NT2/D1 (cell line): ENCODE measurements at regions not wholly inside any gene's neighbourhood (a gene's known extent, or its start where the extent isn't known, plus 50 kb on each side); places are given as distances from the start of the nearest gene placed in this dataset.
A peak's percentile ranks its signal among the peaks of the same experiment; 100 is the strongest.

ENCODE experiments used
- DNase-seq: peaks from one replicate; pipeline ENCODE4 v3.0.0-alpha.2; 2011; ENCODE audit warnings: low read depth, low spot score
- H3K27me3 ChIP-seq: 2 replicates; pipeline ENCODE4 v1.6.0; 2011; ENCODE audit warnings: mild to moderate bottlenecking; ENCODE audit not compliant: insufficient read length, insufficient read depth
- H3K36me3 ChIP-seq: 2 replicates; pipeline ENCODE4 v1.6.1; 2011; ENCODE audit warnings: mild to moderate bottlenecking, low read length, mixed read lengths; ENCODE audit not compliant: insufficient read depth, insufficient read length
- H3K4me1 ChIP-seq: 2 replicates; pipeline ENCODE4 v1.5.1; 2011; ENCODE audit not compliant: insufficient read depth, insufficient read length
- H3K4me3 ChIP-seq: 2 replicates; pipeline ENCODE4 v1.5.1; 2011; ENCODE audit warnings: low read depth; ENCODE audit not compliant: insufficient read length
- H3K9ac ChIP-seq: 2 replicates; pipeline ENCODE4 v1.6.0; 2011; ENCODE audit warnings: low read depth; ENCODE audit not compliant: insufficient read length
- H3K9me3 ChIP-seq: 2 replicates; pipeline ENCODE4 v1.5.1; 2011; ENCODE audit warnings: mild to moderate bottlenecking, low read length; ENCODE audit not compliant: insufficient read depth
- SUZ12 ChIP-seq: IDR thresholded peaks from 2 replicates; pipeline ENCODE4 v1.6.1; 2011; ENCODE audit not compliant: insufficient read length, insufficient read depth; ENCODE audit errors: extremely low read depth
- YY1 ChIP-seq: IDR thresholded peaks from 2 replicates; pipeline ENCODE4 v1.6.1; 2011; ENCODE audit not compliant: insufficient read length, insufficient read depth
- ZNF274 ChIP-seq: IDR thresholded peaks from 2 replicates; pipeline ENCODE4 v1.6.1; 2011; ENCODE audit warnings: mild to moderate bottlenecking, low read depth, low read length

- no peak for TF ChIP-seq YY1
- no peak for TF ChIP-seq ZNF274
- TF ChIP-seq SUZ12: no peak
- no peak for DNase-seq
- Histone ChIP-seq H3K4me1 (no peaks in the 10 kb centered on the region), H3K4me3 (no peak overlapping the region), H3K9me3 (no peaks in the 10 kb centered on the region), H3K27me3 (peaks cover 6% of the 10 kb centered on the region), H3K9ac (no peak overlapping the region), H3K36me3 (no peaks in the 10 kb centered on the region)
Measured at GRCh38 chr5:174526177-174526576, 198.2 kb upstream of the MSX2 start.

GRCh38 chr5:174527916-174528540, 196.4 kb upstream of the MSX2 start:
- Histone ChIP-seq H3K9ac (no peak overlapping the region), H3K4me3 (no peak overlapping the region), H3K27me3 (no peaks in the 10 kb centered on the region), H3K4me1 (no peaks in the 10 kb centered on the region), H3K9me3 (no peaks in the 10 kb centered on the region), H3K36me3 (no peaks in the 10 kb centered on the region)
- TF ChIP-seq SUZ12 (no peak), YY1 (no peak), ZNF274 (no peak)
- DNase-seq: no peak

DNA sequence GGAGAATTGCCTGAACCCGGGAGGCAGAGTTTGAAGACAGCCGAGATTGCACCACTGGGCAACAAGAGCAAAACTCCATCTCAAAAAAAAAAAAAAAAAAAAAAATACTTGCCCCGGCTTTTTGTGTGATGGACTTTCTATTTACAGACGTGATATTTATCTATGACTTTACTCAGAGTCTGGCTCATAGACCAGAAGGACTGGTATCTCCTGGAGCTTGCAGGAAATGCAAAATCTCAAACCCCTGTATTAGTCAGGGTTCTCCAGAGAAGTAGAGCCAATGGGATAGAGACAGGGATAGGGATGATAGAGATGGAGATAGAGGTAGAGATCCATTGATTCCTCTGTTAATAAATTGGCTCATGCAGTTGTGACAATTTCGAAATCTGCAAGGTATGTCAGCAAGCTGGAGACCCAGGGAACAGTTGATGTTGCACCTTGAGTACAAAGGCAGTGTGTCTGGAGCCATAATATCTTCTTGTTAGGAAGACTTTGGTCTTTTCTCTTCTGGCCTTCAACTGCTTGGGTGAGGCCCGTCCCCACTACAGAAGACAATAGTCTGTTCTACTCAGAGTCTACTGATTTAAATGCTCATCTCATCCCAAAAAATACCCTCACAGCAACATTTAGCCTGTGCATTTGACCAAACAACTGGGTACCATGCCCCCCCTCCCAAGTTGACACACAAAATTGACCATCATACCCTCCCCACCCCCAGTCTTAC, 195.4 kb upstream of the MSX2 start:
- no peak overlapping the region for H3K4me3 ChIP-seq
- H3K9me3 ChIP-seq: no peaks in the 10 kb centered on the region
- H3K9ac ChIP-seq: no peak overlapping the region
- no peaks in the 10 kb centered on the region for H3K4me1 ChIP-seq
- TF ChIP-seq YY1 (no peak), SUZ12 (no peak), ZNF274 (no peak)
- no peaks in the 10 kb centered on the region for H3K36me3 ChIP-seq
- no peaks in the 10 kb centered on the region for H3K27me3 ChIP-seq
- no peak for DNase-seq

GRCh38 chr5:174529925-174530681, 194.3 kb upstream of the MSX2 start:
- no peak overlapping the region for H3K9ac ChIP-seq
- H3K9me3 ChIP-seq: no peaks in the 10 kb centered on the region
- H3K36me3 ChIP-seq: no peaks in the 10 kb centered on the region
- DNase-seq: no peak
- no peaks in the 10 kb centered on the region for H3K27me3 ChIP-seq
- no peak overlapping the region for H3K4me3 ChIP-seq
- no peak for TF ChIP-seq ZNF274
- TF ChIP-seq SUZ12: no peak
- TF ChIP-seq YY1: no peak
- no peaks in the 10 kb centered on the region for H3K4me1 ChIP-seq

- H3K4me1 ChIP-seq: no peaks in the 10 kb centered on the region
Measured at GRCh38 chr5:174531782-174532191, 192.6 kb upstream of the MSX2 start.

DNA sequence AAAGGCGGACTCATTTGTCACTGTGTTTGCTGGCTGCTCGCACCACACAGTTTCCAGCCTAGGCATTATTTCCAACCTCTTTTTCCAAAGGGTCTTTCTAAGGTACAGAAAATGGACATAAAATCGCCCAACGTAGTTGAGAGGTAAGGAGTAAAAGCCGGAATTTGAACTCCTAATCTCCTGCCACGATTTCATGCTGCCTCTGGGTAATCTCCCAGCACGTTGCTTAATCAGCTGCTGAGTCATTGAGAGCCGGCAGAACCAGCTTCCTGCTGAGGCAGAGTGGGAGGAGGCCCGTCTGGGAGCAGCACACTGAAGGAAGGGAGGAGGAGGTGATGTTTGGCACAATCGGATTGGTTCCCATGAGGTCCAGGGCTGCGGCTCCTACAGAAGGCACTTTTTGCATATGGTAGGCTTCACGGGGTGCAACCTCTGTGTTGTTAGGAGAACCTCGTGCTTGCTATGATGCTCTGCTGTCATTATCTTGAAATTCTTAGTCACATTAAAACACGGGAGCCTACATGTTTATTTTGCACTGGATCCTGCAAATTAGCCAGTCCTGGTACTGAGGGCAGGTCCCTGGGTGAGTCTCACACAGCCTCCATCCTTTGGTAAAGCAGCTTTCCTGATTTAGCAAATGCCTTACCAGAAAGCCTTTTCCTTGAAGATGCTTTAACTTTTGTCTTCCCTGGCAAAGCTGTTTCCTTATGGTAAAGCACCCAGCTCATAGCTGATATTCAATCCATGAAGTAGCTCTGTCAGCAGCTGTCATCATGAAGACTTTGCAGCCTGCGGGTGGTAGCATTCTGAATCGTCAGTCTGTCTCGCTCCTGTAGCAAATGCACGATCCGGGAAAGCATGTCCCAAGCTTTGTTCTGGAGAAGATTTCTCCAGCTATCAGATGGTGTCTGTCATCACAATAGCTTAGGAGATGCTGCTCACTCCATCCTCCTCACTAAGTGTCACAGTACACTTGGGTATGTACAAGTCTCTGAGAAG, 191.6 kb upstream of the MSX2 start:
- Histone ChIP-seq H3K27me3 (no peaks in the 10 kb centered on the region), H3K4me1 (no peaks in the 10 kb centered on the region), H3K9me3 (no peaks in the 10 kb centered on the region), H3K4me3 (no peak overlapping the region), H3K9ac (no peak overlapping the region), H3K36me3 (no peaks in the 10 kb centered on the region)
- peak; percentile 83 for DNase-seq
- TF ChIP-seq ZNF274: no peak
- no peak for TF ChIP-seq SUZ12
- no peak for TF ChIP-seq YY1

More at GRCh38 chr5:174531782-174532191, 192.6 kb upstream of the MSX2 start:
- H3K9me3 ChIP-seq: no peaks in the 10 kb centered on the region
- H3K27me3 ChIP-seq: no peaks in the 10 kb centered on the region
- H3K9ac ChIP-seq: no peak overlapping the region
- TF ChIP-seq ZNF274 (no peak), SUZ12 (no peak), YY1 (no peak)
- no peak for DNase-seq
- no peaks in the 10 kb centered on the region for H3K36me3 ChIP-seq
- no peak overlapping the region for H3K4me3 ChIP-seq
